ENCODE measurements at regions not wholly inside any gene's neighbourhood (a gene's known extent, or its start where the extent isn't known, plus 50 kb on each side); places are given as distances from the start of the nearest gene placed in this dataset.

- WGBS, 4 donors = 40 to 60% (median 46%) methylated on average over 3 of the region's 3 CpGs
- Histone ChIP-seq H3K9me3 (no peaks in the 10 kb centered on the region), H3K27me3 (no peaks in the 10 kb centered on the region), H3K4me1 (peaks cover 0 to 24% (median 0%) of the 10 kb centered on the region in 12 donors), H3K4me3 (no peak overlapping the region), H3K36me3 (no peaks in the 10 kb centered on the region), H3K27ac (no peak overlapping the region)
- intact Hi-C loops (cut with DNase I) = no loop called here
- no peak for DNase-seq
- peak in 1 of 4 donors; percentile 38 for ATAC-seq
- no peak for TF ChIP-seq CTCF (IDR thresholded peaks at IDR 0.05)
- no peak for TF ChIP-seq POLR2A (IDR thresholded peaks at IDR 0.05)
Measured at GRCh38 chr7:112596260-112596659, 115.5 kb downstream of the LSMEM1 start.

- intact Hi-C loops (cut with DNase I) = no loop called here
- no peak for ATAC-seq
- Histone ChIP-seq H3K27ac (no peak overlapping the region), H3K9me3 (no peaks in the 10 kb centered on the region), H3K36me3 (no peaks in the 10 kb centered on the region), H3K4me3 (no peak overlapping the region), H3K4me1 (peaks cover 0 to 24% (median 0%) of the 10 kb centered on the region in 12 donors), H3K27me3 (no peaks in the 10 kb centered on the region)
- 66 to 79% (median 74%) methylated on average over 2 of the region's 2 CpGs for WGBS, 4 donors
- TF ChIP-seq CTCF (IDR thresholded peaks at IDR 0.05) (no peak), POLR2A (IDR thresholded peaks at IDR 0.05) (no peak)
- no peak for DNase-seq
Measured at GRCh38 chr7:112596981-112597380, 116.2 kb downstream of the LSMEM1 start.

GRCh38 chr7:112603673-112604072 is 122.9 kb downstream of the LSMEM1 start:
- H3K27ac ChIP-seq = no peak overlapping the region
- no peaks in the 10 kb centered on the region for H3K9me3 ChIP-seq
- H3K36me3 ChIP-seq = no peaks in the 10 kb centered on the region
- intact Hi-C loops (cut with DNase I) = no loop called here
- 70 to 80% (median 73%) methylated on average over 1 of the region's 1 CpG for WGBS, 4 donors
- TF ChIP-seq CTCF (IDR thresholded peaks at IDR 0.05) (no peak), POLR2A (IDR thresholded peaks at IDR 0.05) (no peak)
- H3K27me3 ChIP-seq = no peaks in the 10 kb centered on the region
- no peak overlapping the region for H3K4me3 ChIP-seq
- ATAC-seq (no peak), DNase-seq (no peak)
- H3K4me1 ChIP-seq = no peaks in the 10 kb centered on the region

GRCh38 chr7:112610636-112611035 is 129.8 kb downstream of the LSMEM1 start:
- WGBS, 4 donors = 13 to 24% (median 23%) methylated on average over 1 of the region's 1 CpG

More at GRCh38 chr7:112610636-112611035, 129.8 kb downstream of the LSMEM1 start:
- no peaks in the 10 kb centered on the region for H3K27me3 ChIP-seq
- no peaks in the 10 kb centered on the region for H3K4me1 ChIP-seq
- intact Hi-C loops (cut with DNase I) = loop anchor here in 1 of 10 donors (2.0 kb wide), 1 partner anchor 34 kb away; no protein-coding TSS in a partner anchor
- H3K36me3 ChIP-seq = no peaks in the 10 kb centered on the region
- no peaks in the 10 kb centered on the region for H3K9me3 ChIP-seq
- H3K27ac ChIP-seq = no peak overlapping the region
- TF ChIP-seq POLR2A (IDR thresholded peaks at IDR 0.05) (no peak), CTCF (IDR thresholded peaks at IDR 0.05) (no peak)
- no peak for DNase-seq
- no peak for ATAC-seq
- no peak overlapping the region for H3K4me3 ChIP-seq

All from heart left ventricle (tissue), 16 donors.